ENCODE measurements at regions not wholly inside any gene's neighbourhood (a gene's known extent, or its start where the extent isn't known, plus 50 kb on each side); places are given as distances from the start of the nearest gene placed in this dataset.
A peak's percentile ranks its signal among the peaks of the same experiment; 100 is the strongest.

DNA sequence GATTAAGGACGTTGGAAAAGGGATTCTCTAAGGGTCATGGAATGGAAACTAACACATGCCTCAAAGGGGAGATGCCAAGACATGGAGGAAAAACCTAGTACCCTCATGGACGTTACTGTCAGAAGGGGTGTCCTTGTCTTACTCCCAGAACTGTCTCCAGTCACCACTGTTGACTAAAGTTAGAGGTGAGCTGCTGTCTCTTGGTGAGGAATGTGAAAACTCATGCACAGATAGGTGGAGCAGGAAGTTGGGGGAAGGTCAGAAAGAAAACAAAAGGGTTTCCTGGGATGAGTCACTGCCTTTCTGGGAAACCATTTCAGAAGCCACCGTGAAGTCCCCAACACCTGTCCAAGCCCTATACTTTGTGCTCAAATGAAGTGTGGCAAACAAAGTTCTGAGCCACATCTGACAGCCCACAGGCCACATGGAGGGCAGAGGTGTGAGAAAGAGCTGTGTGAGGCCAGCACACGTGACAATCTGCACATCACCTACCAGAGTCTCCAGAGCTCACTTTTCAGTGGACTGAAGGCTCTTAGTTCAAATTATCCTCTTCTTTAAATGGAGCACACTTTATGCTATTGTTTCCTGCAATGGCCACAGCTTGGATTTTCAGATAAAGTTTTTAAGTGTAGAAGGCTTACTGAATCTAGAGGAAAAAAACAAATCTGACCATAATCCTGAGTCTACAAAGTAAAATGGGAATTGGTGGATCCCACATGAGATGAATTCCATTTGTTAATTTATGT, 92.9 kb upstream of the EGLN3 start (continued):
- TF ChIP-seq, protein P1, sequence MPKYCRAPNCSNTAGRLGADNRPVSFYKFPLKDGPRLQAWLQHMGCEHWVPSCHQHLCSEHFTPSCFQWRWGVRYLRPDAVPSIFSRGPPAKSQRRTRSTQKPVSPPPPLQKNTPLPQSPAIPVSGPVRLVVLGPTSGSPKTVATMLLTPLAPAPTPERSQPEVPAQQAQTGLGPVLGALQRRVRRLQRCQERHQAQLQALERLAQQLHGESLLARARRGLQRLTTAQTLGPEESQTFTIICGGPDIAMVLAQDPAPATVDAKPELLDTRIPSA (CRISPR knock-in tag; IDR thresholded peaks at IDR 0.05; ENCODE audit: borderline replicate concordance), result no peak
- TF ChIP-seq ZFP1 (CRISPR knock-in tag; IDR thresholded peaks at IDR 0.05) (peak; percentile 98), HOXD1 (CRISPR knock-in tag; IDR thresholded peaks at IDR 0.05) (peak; percentile 82; the same call in 1 of the 2 replicates), ZNF839 (CRISPR knock-in tag; IDR thresholded peaks at IDR 0.05; ENCODE audit: borderline replicate concordance) (0 out of 2 replicates have a peak, but pooled peaks have one; percentile 16), ZNF75D (CRISPR knock-in tag; IDR thresholded peaks at IDR 0.05; ENCODE audit: borderline replicate concordance) (peak; percentile 77; the same call in 1 of the 2 replicates), ZNF550 (CRISPR knock-in tag; IDR thresholded peaks at IDR 0.05; ENCODE audit: borderline replicate concordance) (no peak), RELA (CRISPR knock-in tag; IDR thresholded peaks at IDR 0.05) (peak; percentile 64; the same call in 1 of the 2 replicates), ZNF136 (CRISPR knock-in tag; IDR thresholded peaks at IDR 0.05; ENCODE audit: low read depth) (peak; percentile 100)
- TF ChIP-seq, protein P2, sequence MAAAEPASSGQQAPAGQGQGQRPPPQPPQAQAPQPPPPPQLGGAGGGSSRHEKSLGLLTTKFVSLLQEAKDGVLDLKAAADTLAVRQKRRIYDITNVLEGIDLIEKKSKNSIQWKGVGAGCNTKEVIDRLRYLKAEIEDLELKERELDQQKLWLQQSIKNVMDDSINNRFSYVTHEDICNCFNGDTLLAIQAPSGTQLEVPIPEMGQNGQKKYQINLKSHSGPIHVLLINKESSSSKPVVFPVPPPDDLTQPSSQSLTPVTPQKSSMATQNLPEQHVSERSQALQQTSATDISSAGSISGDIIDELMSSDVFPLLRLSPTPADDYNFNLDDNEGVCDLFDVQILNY (CRISPR knock-in tag; conservative IDR thresholded peaks at IDR 0.05), result no peak
- TF ChIP-seq, protein P3, sequence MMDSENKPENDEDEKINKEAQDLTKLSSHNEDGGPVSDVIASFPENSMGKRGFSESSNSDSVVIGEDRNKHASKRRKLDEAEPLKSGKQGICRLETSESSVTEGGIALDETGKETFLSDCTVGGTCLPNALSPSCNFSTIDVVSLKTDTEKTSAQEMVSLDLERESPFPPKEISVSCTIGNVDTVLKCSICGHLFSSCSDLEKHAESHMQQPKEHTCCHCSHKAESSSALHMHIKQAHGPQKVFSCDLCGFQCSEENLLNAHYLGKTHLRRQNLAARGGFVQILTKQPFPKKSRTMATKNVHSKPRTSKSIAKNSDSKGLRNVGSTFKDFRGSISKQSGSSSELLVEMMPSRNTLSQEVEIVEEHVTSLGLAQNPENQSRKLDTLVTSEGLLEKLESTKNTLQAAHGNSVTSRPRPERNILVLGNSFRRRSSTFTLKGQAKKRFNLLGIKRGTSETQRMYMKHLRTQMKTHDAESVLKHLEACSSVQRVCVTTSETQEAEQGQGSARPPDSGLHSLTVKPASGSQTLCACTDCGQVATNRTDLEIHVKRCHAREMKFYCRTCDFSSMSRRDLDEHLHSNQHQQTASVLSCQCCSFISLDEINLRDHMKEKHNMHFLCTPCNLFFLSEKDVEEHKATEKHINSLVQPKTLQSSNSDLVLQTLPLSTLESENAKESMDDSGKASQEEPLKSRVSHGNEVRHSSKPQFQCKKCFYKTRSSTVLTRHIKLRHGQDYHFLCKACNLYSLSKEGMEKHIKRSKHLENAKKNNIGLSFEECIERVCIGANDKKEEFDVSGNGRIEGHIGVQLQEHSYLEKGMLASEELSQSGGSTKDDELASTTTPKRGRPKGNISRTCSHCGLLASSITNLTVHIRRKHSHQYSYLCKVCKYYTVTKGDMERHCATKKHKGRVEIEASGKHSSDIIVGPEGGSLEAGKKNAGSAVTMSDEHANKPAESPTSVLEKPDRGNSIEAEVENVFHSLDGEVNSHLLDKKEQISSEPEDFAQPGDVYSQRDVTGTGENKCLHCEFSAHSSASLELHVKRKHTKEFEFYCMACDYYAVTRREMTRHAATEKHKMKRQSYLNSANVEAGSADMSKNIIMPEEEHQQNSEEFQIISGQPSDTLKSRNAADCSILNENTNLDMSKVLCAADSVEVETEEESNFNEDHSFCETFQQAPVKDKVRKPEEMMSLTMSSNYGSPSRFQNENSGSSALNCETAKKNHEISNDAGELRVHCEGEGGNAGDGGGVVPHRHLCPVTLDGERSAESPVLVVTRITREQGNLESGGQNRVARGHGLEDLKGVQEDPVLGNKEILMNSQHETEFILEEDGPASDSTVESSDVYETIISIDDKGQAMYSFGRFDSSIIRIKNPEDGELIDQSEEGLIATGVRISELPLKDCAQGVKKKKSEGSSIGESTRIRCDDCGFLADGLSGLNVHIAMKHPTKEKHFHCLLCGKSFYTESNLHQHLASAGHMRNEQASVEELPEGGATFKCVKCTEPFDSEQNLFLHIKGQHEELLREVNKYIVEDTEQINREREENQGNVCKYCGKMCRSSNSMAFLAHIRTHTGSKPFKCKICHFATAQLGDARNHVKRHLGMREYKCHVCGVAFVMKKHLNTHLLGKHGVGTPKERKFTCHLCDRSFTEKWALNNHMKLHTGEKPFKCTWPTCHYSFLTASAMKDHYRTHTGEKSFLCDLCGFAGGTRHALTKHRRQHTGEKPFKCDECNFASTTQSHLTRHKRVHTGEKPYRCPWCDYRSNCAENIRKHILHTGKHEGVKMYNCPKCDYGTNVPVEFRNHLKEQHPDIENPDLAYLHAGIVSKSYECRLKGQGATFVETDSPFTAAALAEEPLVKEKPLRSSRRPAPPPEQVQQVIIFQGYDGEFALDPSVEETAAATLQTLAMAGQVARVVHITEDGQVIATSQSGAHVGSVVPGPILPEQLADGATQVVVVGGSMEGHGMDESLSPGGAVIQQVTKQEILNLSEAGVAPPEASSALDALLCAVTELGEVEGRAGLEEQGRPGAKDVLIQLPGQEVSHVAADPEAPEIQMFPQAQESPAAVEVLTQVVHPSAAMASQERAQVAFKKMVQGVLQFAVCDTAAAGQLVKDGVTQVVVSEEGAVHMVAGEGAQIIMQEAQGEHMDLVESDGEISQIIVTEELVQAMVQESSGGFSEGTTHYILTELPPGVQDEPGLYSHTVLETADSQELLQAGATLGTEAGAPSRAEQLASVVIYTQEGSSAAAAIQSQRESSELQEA (CRISPR knock-in tag; IDR thresholded peaks at IDR 0.05; ENCODE audit: not compliant biosample characterization), result peak; percentile 96
- TF ChIP-seq, protein P4, sequence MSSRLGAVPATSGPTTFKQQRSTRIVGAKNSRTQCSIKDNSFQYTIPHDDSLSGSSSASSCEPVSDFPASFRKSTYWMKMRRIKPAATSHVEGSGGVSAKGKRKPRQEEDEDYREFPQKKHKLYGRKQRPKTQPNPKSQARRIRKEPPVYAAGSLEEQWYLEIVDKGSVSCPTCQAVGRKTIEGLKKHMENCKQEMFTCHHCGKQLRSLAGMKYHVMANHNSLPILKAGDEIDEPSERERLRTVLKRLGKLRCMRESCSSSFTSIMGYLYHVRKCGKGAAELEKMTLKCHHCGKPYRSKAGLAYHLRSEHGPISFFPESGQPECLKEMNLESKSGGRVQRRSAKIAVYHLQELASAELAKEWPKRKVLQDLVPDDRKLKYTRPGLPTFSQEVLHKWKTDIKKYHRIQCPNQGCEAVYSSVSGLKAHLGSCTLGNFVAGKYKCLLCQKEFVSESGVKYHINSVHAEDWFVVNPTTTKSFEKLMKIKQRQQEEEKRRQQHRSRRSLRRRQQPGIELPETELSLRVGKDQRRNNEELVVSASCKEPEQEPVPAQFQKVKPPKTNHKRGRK (CRISPR knock-in tag; IDR thresholded peaks at IDR 0.05), result 0 out of 2 replicates have a peak, but pooled peaks have one; percentile 87

Data from HepG2 (cell line).